ENCODE measurements at regions not wholly inside any gene's neighbourhood (a gene's known extent, or its start where the extent isn't known, plus 50 kb on each side); places are given as distances from the start of the nearest gene placed in this dataset.
"Not testable (repeated sequence)": the region's sequence is repeated elsewhere in the genome, so short reads cannot be mapped to it uniquely, and the experiment has no call there.

DNA sequence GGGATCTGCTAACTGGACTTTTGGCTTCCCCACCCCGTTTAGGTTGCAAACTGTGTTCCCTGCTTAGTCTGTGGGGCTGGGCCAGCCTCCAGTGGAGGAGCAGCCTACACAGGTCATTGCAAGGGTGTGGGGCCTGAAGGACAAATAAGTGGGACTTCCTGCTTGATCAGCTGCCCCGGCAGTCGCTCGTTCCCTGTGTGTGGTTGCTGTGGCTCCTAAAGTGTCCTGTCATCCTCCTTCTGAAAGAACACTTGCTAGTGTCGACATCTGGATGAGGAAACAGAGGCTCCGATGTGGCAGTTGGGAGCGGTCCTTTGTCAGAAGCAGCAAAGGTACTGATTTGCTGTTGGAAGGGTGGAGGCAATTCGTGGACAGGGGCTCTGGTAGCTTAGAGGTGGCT is 88.9 kb upstream of the TBCA start:
- WGBS, 2 donors: 31 to 42% methylated on average over 8 of the region's 8 CpGs
- Histone ChIP-seq H3K36me3 (no peaks in the 10 kb centered on the region), H3K4me3 (no peak overlapping the region), H3K27me3 (peaks cover 0 to 12% (median 3%) of the 10 kb centered on the region in 7 donors), H3K4me1 (no peaks in the 10 kb centered on the region), H3K9me3 (no peaks in the 10 kb centered on the region), H3K27ac (no peak overlapping the region)
- TF ChIP-seq, protein P1, sequence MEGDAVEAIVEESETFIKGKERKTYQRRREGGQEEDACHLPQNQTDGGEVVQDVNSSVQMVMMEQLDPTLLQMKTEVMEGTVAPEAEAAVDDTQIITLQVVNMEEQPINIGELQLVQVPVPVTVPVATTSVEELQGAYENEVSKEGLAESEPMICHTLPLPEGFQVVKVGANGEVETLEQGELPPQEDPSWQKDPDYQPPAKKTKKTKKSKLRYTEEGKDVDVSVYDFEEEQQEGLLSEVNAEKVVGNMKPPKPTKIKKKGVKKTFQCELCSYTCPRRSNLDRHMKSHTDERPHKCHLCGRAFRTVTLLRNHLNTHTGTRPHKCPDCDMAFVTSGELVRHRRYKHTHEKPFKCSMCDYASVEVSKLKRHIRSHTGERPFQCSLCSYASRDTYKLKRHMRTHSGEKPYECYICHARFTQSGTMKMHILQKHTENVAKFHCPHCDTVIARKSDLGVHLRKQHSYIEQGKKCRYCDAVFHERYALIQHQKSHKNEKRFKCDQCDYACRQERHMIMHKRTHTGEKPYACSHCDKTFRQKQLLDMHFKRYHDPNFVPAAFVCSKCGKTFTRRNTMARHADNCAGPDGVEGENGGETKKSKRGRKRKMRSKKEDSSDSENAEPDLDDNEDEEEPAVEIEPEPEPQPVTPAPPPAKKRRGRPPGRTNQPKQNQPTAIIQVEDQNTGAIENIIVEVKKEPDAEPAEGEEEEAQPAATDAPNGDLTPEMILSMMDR (IDR thresholded peaks at IDR 0.05): no peak
- intact Hi-C loops (cut with DNase I): no loop called here
- ATAC-seq (peak in 3 of 8 donors; percentile 30 to 77 (median 35)), DNase-seq (no peak)

DNA sequence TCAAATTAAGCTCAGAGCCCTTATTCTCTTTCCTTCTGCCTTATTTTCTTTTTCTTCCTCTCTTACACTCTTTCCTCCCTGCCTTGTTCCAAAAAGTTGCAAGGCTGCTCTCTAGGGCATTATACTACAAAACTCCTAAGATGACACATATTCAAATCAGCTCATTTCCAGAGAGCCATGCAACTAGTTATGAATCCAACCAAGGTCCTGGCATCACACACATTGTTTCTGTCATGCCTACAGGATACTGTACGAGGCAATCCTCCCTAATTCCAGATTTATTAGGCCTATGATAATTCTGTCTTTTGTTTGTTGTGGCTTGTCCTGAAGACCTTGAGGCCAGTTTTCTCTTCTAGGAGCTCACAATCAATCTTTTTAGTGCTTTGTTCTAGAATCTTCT is 87.0 kb upstream of the TBCA start:
- 59 to 71% methylated on average over 1 of the region's 1 CpG for WGBS, 2 donors
- peaks cover 0 to 12% (median 6%) of the 10 kb centered on the region in 7 donors for H3K27me3 ChIP-seq
- no peaks in the 10 kb centered on the region for H3K36me3 ChIP-seq
- H3K27ac ChIP-seq: no peak overlapping the region
- no peaks in the 10 kb centered on the region for H3K4me1 ChIP-seq
- ATAC-seq: no peak
- no peak for DNase-seq
- TF ChIP-seq, protein P1 (IDR thresholded peaks at IDR 0.05): no peak
- no peak overlapping the region for H3K4me3 ChIP-seq
- no peaks in the 10 kb centered on the region for H3K9me3 ChIP-seq
- intact Hi-C loops (cut with DNase I): no loop called here

DNA sequence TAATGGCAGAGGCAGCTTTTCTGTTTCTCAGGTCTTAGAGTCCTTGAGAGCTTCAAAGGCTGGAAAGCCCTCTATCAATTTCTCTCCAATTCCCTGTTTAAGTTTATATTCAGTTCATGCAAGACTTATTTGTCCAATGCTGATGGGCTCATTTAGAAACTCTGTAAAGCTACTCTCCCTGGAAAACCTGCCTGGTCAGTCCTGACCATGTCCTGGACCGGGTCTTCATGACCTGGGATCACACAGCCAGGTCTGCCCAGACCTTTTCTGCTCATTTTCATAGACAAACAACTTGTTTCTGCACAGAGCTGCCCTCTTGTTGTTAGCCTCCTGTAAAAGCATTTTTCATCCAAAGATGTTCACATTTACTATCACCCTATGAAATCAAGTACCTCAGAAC is 85.4 kb upstream of the TBCA start:
- Histone ChIP-seq H3K4me1 (no peaks in the 10 kb centered on the region), H3K27ac (no peak overlapping the region), H3K9me3 (no peaks in the 10 kb centered on the region), H3K4me3 (no peak overlapping the region), H3K36me3 (no peaks in the 10 kb centered on the region), H3K27me3 (peaks cover 0 to 12% (median 6%) of the 10 kb centered on the region in 7 donors)
- ATAC-seq: no peak
- TF ChIP-seq, protein P1 (IDR thresholded peaks at IDR 0.05): no peak
- 87 to 100% methylated on average over 1 of the region's 1 CpG for WGBS, 2 donors
- DNase-seq: no peak
- intact Hi-C loops (cut with DNase I): no loop called here

DNA sequence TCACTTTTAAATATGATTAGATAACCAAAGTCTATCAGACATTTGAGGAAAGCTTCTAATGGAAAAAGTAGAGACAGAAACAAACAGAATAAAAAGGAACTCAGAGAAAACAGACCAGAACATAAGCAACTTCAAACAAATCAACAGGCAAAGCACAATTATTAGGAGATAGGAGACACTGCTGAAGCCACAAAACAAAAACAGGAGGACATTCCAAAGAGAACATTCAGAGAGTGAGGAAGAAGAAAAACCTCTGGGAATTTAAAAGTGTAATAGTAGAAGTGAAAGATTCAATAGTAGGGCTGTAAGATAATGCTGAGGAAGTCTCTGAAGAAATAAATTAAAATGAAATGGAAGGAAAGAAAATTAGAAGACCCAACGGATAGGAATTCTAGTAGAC is 83.2 kb upstream of the TBCA start:
- TF ChIP-seq, protein P1 (IDR thresholded peaks at IDR 0.05): no peak
- Histone ChIP-seq H3K36me3 (no peaks in the 10 kb centered on the region), H3K9me3 (no peaks in the 10 kb centered on the region), H3K4me1 (no peaks in the 10 kb centered on the region), H3K27me3 (peaks cover 0 to 22% (median 4%) of the 10 kb centered on the region in 7 donors), H3K27ac (no peak overlapping the region), H3K4me3 (no peak overlapping the region)
- DNase-seq (no peak), ATAC-seq (no peak)
- intact Hi-C loops (cut with DNase I): no loop called here
- 80 to 86% methylated on average over 1 of the region's 1 CpG for WGBS, 2 donors

DNA sequence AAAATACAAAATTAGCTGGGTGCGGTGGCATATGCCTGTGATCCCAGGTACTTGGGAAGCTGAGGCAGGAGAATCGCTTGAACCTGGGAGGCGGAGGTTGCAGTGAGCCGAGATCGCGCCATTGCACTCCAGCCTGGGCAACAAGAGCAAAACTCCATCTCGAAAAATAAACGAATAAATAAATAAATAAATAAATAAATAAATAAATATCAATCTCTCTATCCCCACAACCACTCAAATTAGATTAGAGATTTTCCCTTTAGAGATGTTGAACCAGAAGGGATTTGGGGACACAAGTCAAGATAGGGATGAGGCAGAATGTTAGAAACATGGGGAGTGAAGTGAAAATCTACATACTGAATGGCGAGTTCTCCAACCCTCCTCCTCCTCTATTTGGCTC is 82.5 kb upstream of the TBCA start:
- H3K4me3 ChIP-seq; DNase-seq; H3K27ac ChIP-seq; H3K4me1 ChIP-seq; H3K36me3 ChIP-seq; ATAC-seq; intact Hi-C loops (cut with DNase I); H3K9me3 ChIP-seq: not testable (repeated sequence)
- peaks cover 0 to 28% (median under 1%) of the 10 kb centered on the region in 7 donors for H3K27me3 ChIP-seq
- 93% methylated on average over 9 of the region's 9 CpGs for WGBS, 2 donors
